ENCODE measurements at regions not wholly inside any gene's neighbourhood (a gene's known extent, or its start where the extent isn't known, plus 50 kb on each side); places are given as distances from the start of the nearest gene placed in this dataset.
A peak's percentile ranks its signal among the peaks of the same experiment; 100 is the strongest.

- DNase-seq, result no peak
Observed at GRCh38 chr2:52831216-52831615, 936.4 kb upstream of the CHAC2 start.

- DNase-seq, result no peak
Observed at GRCh38 chr2:52828112-52828511, 939.5 kb upstream of the CHAC2 start.

GRCh38 chr2:52821631-52822030 lies 946.0 kb upstream of the CHAC2 start:
- no peak for DNase-seq

- no peak for DNase-seq
Observed at GRCh38 chr2:52818958-52819357, 948.6 kb upstream of the CHAC2 start.

- DNase-seq, result peak; percentile 3
Observed at GRCh38 chr2:52810460-52810859, 957.1 kb upstream of the CHAC2 start.

- DNase-seq, result no peak
Observed at GRCh38 chr2:52805901-52806410, 961.6 kb upstream of the CHAC2 start.

GRCh38 chr2:52794581-52794980 lies 973.0 kb upstream of the CHAC2 start:
- peak; percentile 61 for DNase-seq

GRCh38 chr2:52779446-52779845 lies 988.2 kb upstream of the CHAC2 start:
- no peak for DNase-seq

GRCh38 chr2:52776571-52776970 lies 991.0 kb upstream of the CHAC2 start:
- no peak for DNase-seq

GRCh38 chr2:52775674-52776073 lies 991.9 kb upstream of the CHAC2 start:
- DNase-seq, result no peak

GRCh38 chr2:52765735-52766134 lies 1001.9 kb upstream of the CHAC2 start:
- no peak for DNase-seq

GRCh38 chr2:52749764-52750163 lies 1017.8 kb upstream of the CHAC2 start:
- DNase-seq, result no peak

- no peak for DNase-seq
Observed at GRCh38 chr2:52745144-52745543, 1022.5 kb upstream of the CHAC2 start.

GRCh38 chr2:52732849-52733395 lies 1034.7 kb upstream of the CHAC2 start:
- no peak for DNase-seq

GRCh38 chr2:52724585-52724984 lies 1043.0 kb upstream of the CHAC2 start:
- DNase-seq, result no peak

GRCh38 chr2:52717836-52718235 lies 1049.8 kb upstream of the CHAC2 start:
- no peak for DNase-seq

- DNase-seq, result no peak
Observed at GRCh38 chr2:52710810-52711618, 1056.6 kb upstream of the CHAC2 start.

- no peak for DNase-seq
Observed at GRCh38 chr2:52704251-52704650, 1063.4 kb upstream of the CHAC2 start.

- DNase-seq, result no peak
Observed at GRCh38 chr2:52703004-52703403, 1064.6 kb upstream of the CHAC2 start.

GRCh38 chr2:52698408-52698807 lies 1069.2 kb upstream of the CHAC2 start:
- no peak for DNase-seq

GRCh38 chr2:52697690-52698089 lies 1069.9 kb upstream of the CHAC2 start:
- DNase-seq, result no peak

- no peak for DNase-seq
Observed at GRCh38 chr2:52695731-52696130, 1071.9 kb upstream of the CHAC2 start.

- no peak for DNase-seq
Observed at GRCh38 chr2:52686935-52687334, 1080.7 kb upstream of the CHAC2 start.

GRCh38 chr2:52676056-52676455 lies 1091.5 kb upstream of the CHAC2 start:
- DNase-seq, result no peak
